B cell (primary cell): ENCODE measurements at regions not wholly inside any gene's neighbourhood (a gene's known extent, or its start where the extent isn't known, plus 50 kb on each side); places are given as distances from the start of the nearest gene placed in this dataset.

Experiments
- ATAC-seq: fragments of 200-7000 bp; cut with Tn5 transposase; one replicate; pipeline ENCODE4 v1.10.0; 2021; ENCODE audit warnings: low read depth, mild to moderate bottlenecking, moderate number of reproducible peaks, moderate library complexity
- CTCF ChIA-PET: fragments of 350-600 bp; sonication (Branson Sonifier 250); formaldehyde crosslinking; loops from one replicate; lab custom pipeline; 2021; ENCODE audit warnings: antibody characterized with exemption, inconsistent platforms; lab: Charles Lee
- POLR2A ChIA-PET: fragments of 350-600 bp; sonication (Branson Sonifier 250); formaldehyde crosslinking; loops from one replicate; lab custom pipeline; 2021; ENCODE audit warnings: antibody characterized with exemption; lab: Charles Lee
- DNase-seq: peaks from one replicate; pipeline ENCODE4 v3.0.0; 2013
- H2AFZ ChIP-seq: 2 replicates; pipeline ENCODE4 v1.6.1; 2012; ENCODE audit warnings: mild to moderate bottlenecking, low read depth, low read length; ENCODE audit not compliant: insufficient read depth, poor library complexity, severe bottlenecking
- H3K27ac ChIP-seq, 2 donors: 1 replicate in 1 of 2; 2 replicates in 1 of 2; pipeline ENCODE4 v1.5.1; 2012 to 2013; ENCODE audit warnings: low read length in 2 of 2, mild to moderate bottlenecking in 2 of 2, moderate library complexity in 1 of 2
- H3K27me3 ChIP-seq, 4 experiments: fragments of 200-600 bp in 1 of 4; sonication (generic) in 1 of 4; replicated peaks in 1 of 4; 1 replicate in 2 of 4; 2 replicates in 2 of 4; pipeline versions ENCODE4 v1.6.1 to v1.7.0; 2013 to 2016; ENCODE audit warnings: low read length in 3 of 4, mild to moderate bottlenecking in 2 of 4, mixed read lengths in 1 of 4, moderate library complexity in 1 of 4; ENCODE audit not compliant: insufficient read depth in 4 of 4, control insufficient read depth in 3 of 4; ENCODE audit errors: control extremely low read depth in 1 of 4
- H3K36me3 ChIP-seq, 2 experiments: replicated peaks in 1 of 2; 1 replicate in 1 of 2; 2 replicates in 1 of 2; pipeline versions ENCODE4 v1.6.1 to v1.7.1; 2013; ENCODE audit warnings: low read length in 1 of 2; ENCODE audit not compliant: insufficient read depth in 2 of 2, control insufficient read depth in 1 of 2; ENCODE audit errors: control extremely low read depth in 1 of 2, extremely low read depth in 1 of 2
- H3K4me1 ChIP-seq, 2 donors: fragments of 200-600 bp in 1 of 2; sonication (generic) in 1 of 2; 1 replicate in 1 of 2; 2 replicates in 1 of 2; pipeline versions ENCODE4 v1.5.1 to v1.6.1; 2013 to 2017; ENCODE audit warnings: low read length in 2 of 2; ENCODE audit not compliant: control insufficient read depth in 2 of 2, insufficient read depth in 2 of 2
- H3K4me2 ChIP-seq: replicated peaks from 2 replicates; pipeline ENCODE3; 2012; ENCODE audit warnings: mild to moderate bottlenecking, low read depth, low read length; ENCODE audit not compliant: poor library complexity, severe bottlenecking
- H3K4me3 ChIP-seq, 5 experiments: fragments of 200-600 bp in 1 of 5; sonication (generic) in 1 of 5; 1 replicate in 3 of 5; 2 replicates in 2 of 5; pipeline versions ENCODE4 v1.5.1 to v1.7.0; 2011 to 2016; ENCODE audit warnings: low read length in 4 of 5, mild to moderate bottlenecking in 4 of 5, low read depth in 2 of 5, control low read depth in 1 of 5, moderate library complexity in 1 of 5; ENCODE audit not compliant: insufficient read depth in 1 of 5; ENCODE audit errors: control extremely low read depth in 1 of 5, extremely low read depth in 1 of 5
- H3K79me2 ChIP-seq: fragments of 200-600 bp; sonication (generic); one replicate; pipeline ENCODE4 v1.6.0; 2016; ENCODE audit warnings: low read length; ENCODE audit not compliant: control insufficient read depth, insufficient read depth
- H3K9ac ChIP-seq: fragments of 200-600 bp; sonication (generic); 2 replicates; pipeline ENCODE4 v1.6.1; 2017; ENCODE audit warnings: mild to moderate bottlenecking, low read length, moderate library complexity
- H3K9me3 ChIP-seq, 3 donors: one replicate each; pipeline versions ENCODE4 v1.6.1 to v1.7.1; 2013; ENCODE audit warnings: low read length in 2 of 3; ENCODE audit not compliant: control insufficient read depth in 2 of 3, insufficient read depth in 1 of 3; ENCODE audit errors: control extremely low read depth in 1 of 3
- H4K20me1 ChIP-seq: 2 replicates; pipeline ENCODE4 v1.6.0; 2012; ENCODE audit warnings: mild to moderate bottlenecking, low read length; ENCODE audit not compliant: insufficient read depth, control insufficient read depth, poor library complexity, severe bottlenecking
- H3K27ac Mint-ChIP-seq: one replicate; pipeline ENCODE4 v1.8.0; 2021; ENCODE audit warnings: mixed read lengths
- H3K27me3 Mint-ChIP-seq: one replicate; pipeline ENCODE4 v1.8.0; 2021; ENCODE audit warnings: mixed read lengths
- H3K4me1 Mint-ChIP-seq: one replicate; pipeline ENCODE4 v1.8.0; 2021; ENCODE audit warnings: mixed read lengths
- H3K4me3 Mint-ChIP-seq: one replicate; pipeline ENCODE4 v1.8.0; 2021; ENCODE audit warnings: mixed read lengths
- H3K9me3 Mint-ChIP-seq: one replicate; pipeline ENCODE4 v1.8.0; 2022; ENCODE audit warnings: mixed read lengths; ENCODE audit not compliant: insufficient read depth
- CTCF ChIP-seq: fragments of 200-600 bp; IDR thresholded peaks from one replicate; pipeline ENCODE4 v1.8.0; 2022; ENCODE audit warnings: antibody characterized with exemption, mild to moderate bottlenecking
- EZH2 ChIP-seq: IDR thresholded peaks from 2 replicates; pipeline ENCODE4 v1.6.1; 2012; ENCODE audit warnings: borderline replicate concordance, low read depth, mild to moderate bottlenecking, moderate library complexity, low read length; ENCODE audit not compliant: insufficient read depth, poor library complexity, severe bottlenecking
- WGBS: methylation state at CpG from one replicate; pipeline ENCODE4 v1.1.5; 2013; ENCODE audit warnings: missing lambda C conversion rate; ENCODE audit not compliant: insufficient coverage; 5-methylcytosine and 5-hydroxymethylcytosine counted together
- intact Hi-C: fragments of 100-400 bp; cut with micrococcal nuclease; formaldehyde crosslinking; loops from one replicate; pipeline ENCODE4 v1.10.0; 2022

GRCh38 chr13:106109391-106109791 lies 426.1 kb downstream of the EFNB2 start:
- intact Hi-C loops: no loop called here
- no peak overlapping the region for H3K9ac ChIP-seq
- no peaks in the 10 kb centered on the region for H3K79me2 ChIP-seq
- H3K27ac ChIP-seq: no peak overlapping the region
- CTCF ChIA-PET: no interaction called here
- no peaks in the 10 kb centered on the region for H3K27me3 Mint-ChIP-seq
- POLR2A ChIA-PET: no interaction called here
- no peak overlapping the region for H3K4me3 ChIP-seq
- no peak overlapping the region for H3K4me2 ChIP-seq
- no peaks in the 10 kb centered on the region for H3K36me3 ChIP-seq
- no peaks in the 10 kb centered on the region for H3K27me3 ChIP-seq
- no peaks in the 10 kb centered on the region for H3K4me1 ChIP-seq
- no peaks in the 10 kb centered on the region for H3K4me1 Mint-ChIP-seq
- H3K4me3 Mint-ChIP-seq: no peak overlapping the region
- TF ChIP-seq EZH2: no peak
- TF ChIP-seq CTCF: no peak
- no peak overlapping the region for H3K27ac Mint-ChIP-seq
- DNase-seq (no peak), ATAC-seq (no peak)
- 100% methylated on average over 1 of the region's 3 CpGs for WGBS
- H3K9me3 ChIP-seq: peaks cover 0 to 2% (median 0%) of the 10 kb centered on the region in 3 donors
- H2AFZ ChIP-seq: no peak overlapping the region
- H3K9me3 Mint-ChIP-seq: no peaks in the 10 kb centered on the region
- H4K20me1 ChIP-seq: no peaks in the 10 kb centered on the region

DNA sequence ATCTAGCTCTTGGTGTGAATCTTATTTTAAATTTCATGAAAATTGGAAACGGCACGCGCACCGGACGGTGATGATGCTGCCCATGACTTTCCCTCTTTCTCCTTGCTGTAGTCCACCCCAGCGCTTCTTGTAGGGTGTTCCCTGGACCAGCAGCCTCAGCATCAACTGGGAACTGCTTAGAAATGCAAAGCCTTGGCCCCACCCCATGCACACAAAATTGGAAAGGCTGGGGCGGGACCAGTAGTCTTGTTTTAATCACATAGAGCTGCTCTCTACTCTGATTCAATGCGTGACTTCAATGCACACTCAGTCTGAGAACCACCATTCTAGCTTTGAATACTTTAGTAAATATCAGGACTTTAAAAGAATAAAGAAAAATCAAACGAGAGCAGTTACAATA lies 427.1 kb downstream of the EFNB2 start:
- intact Hi-C loops: no loop called here
- DNase-seq (no peak), ATAC-seq (no peak)
- TF ChIP-seq CTCF: no peak
- TF ChIP-seq EZH2: no peak
- Histone ChIP-seq H3K4me3 (no peak overlapping the region), H3K9me3 (peaks cover 0 to 2% (median 0%) of the 10 kb centered on the region in 3 donors), H2AFZ (no peak overlapping the region), H3K4me1 (no peaks in the 10 kb centered on the region), H3K79me2 (no peaks in the 10 kb centered on the region), H3K27me3 (no peaks in the 10 kb centered on the region), H3K4me2 (no peak overlapping the region), H3K36me3 (no peaks in the 10 kb centered on the region), H4K20me1 (no peaks in the 10 kb centered on the region), H3K27ac (no peak overlapping the region), H3K9ac (no peak overlapping the region)
- Mint-ChIP-seq H3K4me1 (no peaks in the 10 kb centered on the region), H3K9me3 (no peaks in the 10 kb centered on the region), H3K27ac (no peak overlapping the region), H3K27me3 (no peaks in the 10 kb centered on the region), H3K4me3 (no peak overlapping the region)
- CTCF ChIA-PET: no interaction called here
- WGBS: no CpG with 5 or more reads among the region's 9 CpGs
- POLR2A ChIA-PET: no interaction called here
